Neural crest cell (in vitro differentiated cells): ENCODE measurements at regions not wholly inside any gene's neighbourhood (a gene's known extent, or its start where the extent isn't known, plus 50 kb on each side); places are given as distances from the start of the nearest gene placed in this dataset.

Source experiments
- DNase-seq: peaks from one replicate; pipeline ENCODE4 v3.0.0; 2021; ENCODE audit warnings: low read depth, mixed read lengths, low spot score
- H3K27ac Mint-ChIP-seq: one replicate; pipeline ENCODE4 v1.8.0; 2021; ENCODE audit warnings: mild to moderate bottlenecking, mixed read lengths; ENCODE audit not compliant: unreplicated experiment
- H3K27me3 Mint-ChIP-seq: 2 replicates; pipeline ENCODE4 v1.8.0; 2021; ENCODE audit warnings: low read depth, mild to moderate bottlenecking, mixed read lengths
- H3K36me3 Mint-ChIP-seq: 2 replicates; pipeline ENCODE4 v1.8.0; 2021; ENCODE audit warnings: low read depth, mild to moderate bottlenecking, mixed read lengths
- H3K4me1 Mint-ChIP-seq: 2 replicates; pipeline ENCODE4 v1.8.0; 2021; ENCODE audit warnings: mixed read lengths
- H3K4me3 Mint-ChIP-seq: one replicate; pipeline ENCODE4 v1.8.0; 2021; ENCODE audit warnings: mild to moderate bottlenecking, mixed read lengths
- H3K9me3 Mint-ChIP-seq: 2 replicates; pipeline ENCODE4 v1.8.0; 2021; ENCODE audit warnings: mixed read lengths
- CTCF ChIP-seq: fragments of 200-600 bp; sonication (generic); conservative IDR thresholded peaks from 2 replicates; pipeline ENCODE4 v1.5.0; 2021; ENCODE audit warnings: antibody characterized with exemption, mild to moderate bottlenecking

- Mint-ChIP-seq H3K36me3 (no peaks in the 10 kb centered on the region), H3K27ac (no peak overlapping the region), H3K9me3 (no peaks in the 10 kb centered on the region), H3K4me1 (peaks cover 4% of the 10 kb centered on the region), H3K27me3 (peaks cover 78% of the 10 kb centered on the region), H3K4me3 (no peak overlapping the region)
- DNase-seq: no peak
- TF ChIP-seq CTCF: no peak
These were observed 1124.6 kb downstream of the AACS start for GRCh38 chr12:126189856-126190255.

- H3K27me3 Mint-ChIP-seq: peaks cover 76% of the 10 kb centered on the region
- no peaks in the 10 kb centered on the region for H3K36me3 Mint-ChIP-seq
- H3K4me1 Mint-ChIP-seq: peaks cover 4% of the 10 kb centered on the region
- H3K27ac Mint-ChIP-seq: no peak overlapping the region
- TF ChIP-seq CTCF: no peak
- DNase-seq: peak; percentile 5
- H3K4me3 Mint-ChIP-seq: peak overlapping the region; percentile 56
- H3K9me3 Mint-ChIP-seq: no peaks in the 10 kb centered on the region
These were observed 1126.0 kb downstream of the AACS start for GRCh38 chr12:126191031-126191891.

- H3K4me1 Mint-ChIP-seq: peaks cover 4% of the 10 kb centered on the region
- no peak overlapping the region for H3K4me3 Mint-ChIP-seq
- no peaks in the 10 kb centered on the region for H3K36me3 Mint-ChIP-seq
- H3K27ac Mint-ChIP-seq: no peak overlapping the region
- no peaks in the 10 kb centered on the region for H3K9me3 Mint-ChIP-seq
- H3K27me3 Mint-ChIP-seq: peaks cover 72% of the 10 kb centered on the region
- TF ChIP-seq CTCF: no peak
- DNase-seq: no peak
These were observed 1126.7 kb downstream of the AACS start for GRCh38 chr12:126191949-126192348.

GRCh38 chr12:126193190-126193589 is 1128.0 kb downstream of the AACS start:
- Mint-ChIP-seq H3K27ac (no peak overlapping the region), H3K4me3 (no peak overlapping the region), H3K36me3 (no peaks in the 10 kb centered on the region), H3K27me3 (peaks cover 65% of the 10 kb centered on the region), H3K9me3 (no peaks in the 10 kb centered on the region), H3K4me1 (peaks cover 4% of the 10 kb centered on the region)
- no peak for DNase-seq
- no peak for TF ChIP-seq CTCF

- Mint-ChIP-seq H3K4me1 (no peaks in the 10 kb centered on the region), H3K9me3 (no peaks in the 10 kb centered on the region), H3K36me3 (no peaks in the 10 kb centered on the region), H3K27ac (no peak overlapping the region), H3K27me3 (peaks cover 42% of the 10 kb centered on the region), H3K4me3 (no peak overlapping the region)
- no peak for TF ChIP-seq CTCF
- no peak for DNase-seq
These were observed 1131.0 kb downstream of the AACS start for GRCh38 chr12:126196263-126196662.
